ENCODE measurements at regions not wholly inside any gene's neighbourhood (a gene's known extent, or its start where the extent isn't known, plus 50 kb on each side); places are given as distances from the start of the nearest gene placed in this dataset.

DNA sequence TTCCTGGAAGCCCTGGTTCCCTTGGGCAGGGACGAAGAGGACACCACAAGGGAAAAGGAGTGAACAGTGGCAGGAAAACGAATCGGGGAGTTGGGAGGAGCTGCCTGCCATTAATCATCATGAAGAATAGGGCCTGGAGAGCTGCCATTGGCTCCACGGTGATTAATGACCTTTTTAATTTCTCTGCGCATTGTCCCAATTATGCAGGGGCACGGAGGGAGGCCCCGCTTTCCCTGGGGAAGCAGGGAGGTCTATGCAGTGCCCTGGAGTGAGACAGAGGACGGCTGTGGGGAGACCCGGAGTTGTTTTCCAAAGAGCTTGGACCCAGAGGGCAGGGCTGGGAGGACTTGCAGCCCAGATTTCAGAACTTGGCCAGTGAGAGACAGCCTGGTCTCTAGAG, 338.9 kb upstream of the C16orf82 start:
- H3K9me3 ChIP-seq, result no peaks in the 10 kb centered on the region
- no peak for ATAC-seq (ENCODE audit: insufficient number of reproducible peaks, low FRiP score, low read depth)
- no peaks in the 10 kb centered on the region for H3K27me3 ChIP-seq (replicated peaks; ENCODE audit: insufficient read depth)
- TF ChIP-seq, protein P1, sequence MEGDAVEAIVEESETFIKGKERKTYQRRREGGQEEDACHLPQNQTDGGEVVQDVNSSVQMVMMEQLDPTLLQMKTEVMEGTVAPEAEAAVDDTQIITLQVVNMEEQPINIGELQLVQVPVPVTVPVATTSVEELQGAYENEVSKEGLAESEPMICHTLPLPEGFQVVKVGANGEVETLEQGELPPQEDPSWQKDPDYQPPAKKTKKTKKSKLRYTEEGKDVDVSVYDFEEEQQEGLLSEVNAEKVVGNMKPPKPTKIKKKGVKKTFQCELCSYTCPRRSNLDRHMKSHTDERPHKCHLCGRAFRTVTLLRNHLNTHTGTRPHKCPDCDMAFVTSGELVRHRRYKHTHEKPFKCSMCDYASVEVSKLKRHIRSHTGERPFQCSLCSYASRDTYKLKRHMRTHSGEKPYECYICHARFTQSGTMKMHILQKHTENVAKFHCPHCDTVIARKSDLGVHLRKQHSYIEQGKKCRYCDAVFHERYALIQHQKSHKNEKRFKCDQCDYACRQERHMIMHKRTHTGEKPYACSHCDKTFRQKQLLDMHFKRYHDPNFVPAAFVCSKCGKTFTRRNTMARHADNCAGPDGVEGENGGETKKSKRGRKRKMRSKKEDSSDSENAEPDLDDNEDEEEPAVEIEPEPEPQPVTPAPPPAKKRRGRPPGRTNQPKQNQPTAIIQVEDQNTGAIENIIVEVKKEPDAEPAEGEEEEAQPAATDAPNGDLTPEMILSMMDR (IDR thresholded peaks at IDR 0.05), result no peak
- no peaks in the 10 kb centered on the region for H3K4me1 ChIP-seq (ENCODE audit: control insufficient read depth in 1 of 2, low read depth in 2 of 2)
- H3K4me3 ChIP-seq, result no peak overlapping the region
- no peak overlapping the region for H3K27ac ChIP-seq
- no peak for DNase-seq (ENCODE audit: low spot score)
- no peaks in the 10 kb centered on the region for H3K36me3 ChIP-seq

DNA sequence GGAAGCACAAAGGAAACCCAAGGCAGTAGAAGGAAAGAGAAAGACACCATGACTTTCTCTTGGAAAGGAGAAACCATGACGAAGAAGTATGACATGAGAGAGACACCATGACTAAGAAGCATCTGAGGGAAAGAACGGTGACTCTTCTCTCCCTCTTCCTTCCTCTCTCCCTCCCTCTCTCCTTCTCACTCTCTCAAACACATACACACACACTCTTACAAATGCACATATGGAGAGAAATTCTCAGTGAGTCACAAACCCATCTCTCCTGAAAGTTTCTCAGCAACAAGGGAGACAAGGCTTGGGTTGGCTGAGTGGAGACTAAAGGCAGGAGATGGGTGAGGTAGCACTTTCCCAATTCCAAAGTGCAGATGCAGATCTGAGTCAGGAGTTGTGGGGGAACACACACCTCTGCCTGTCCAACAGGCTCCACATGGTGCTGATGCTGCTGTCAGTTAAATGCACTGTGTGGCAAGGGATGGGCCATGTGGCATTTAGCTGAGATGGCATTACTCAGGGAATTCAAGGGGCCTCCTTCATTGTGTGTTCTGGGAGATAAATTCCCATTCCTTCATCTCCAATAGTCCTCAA, 336.7 kb upstream of the C16orf82 start:
- no peak for ATAC-seq (ENCODE audit: insufficient number of reproducible peaks, low FRiP score, low read depth)
- DNase-seq (ENCODE audit: low spot score), result no peak
- TF ChIP-seq, protein P1 (IDR thresholded peaks at IDR 0.05), result no peak
- H3K4me3 ChIP-seq, result no peak overlapping the region
- no peaks in the 10 kb centered on the region for H3K4me1 ChIP-seq (ENCODE audit: control insufficient read depth in 1 of 2, low read depth in 2 of 2)
- H3K27me3 ChIP-seq (replicated peaks; ENCODE audit: insufficient read depth), result no peaks in the 10 kb centered on the region
- H3K27ac ChIP-seq, result no peak overlapping the region
- no peaks in the 10 kb centered on the region for H3K9me3 ChIP-seq
- no peaks in the 10 kb centered on the region for H3K36me3 ChIP-seq

DNA sequence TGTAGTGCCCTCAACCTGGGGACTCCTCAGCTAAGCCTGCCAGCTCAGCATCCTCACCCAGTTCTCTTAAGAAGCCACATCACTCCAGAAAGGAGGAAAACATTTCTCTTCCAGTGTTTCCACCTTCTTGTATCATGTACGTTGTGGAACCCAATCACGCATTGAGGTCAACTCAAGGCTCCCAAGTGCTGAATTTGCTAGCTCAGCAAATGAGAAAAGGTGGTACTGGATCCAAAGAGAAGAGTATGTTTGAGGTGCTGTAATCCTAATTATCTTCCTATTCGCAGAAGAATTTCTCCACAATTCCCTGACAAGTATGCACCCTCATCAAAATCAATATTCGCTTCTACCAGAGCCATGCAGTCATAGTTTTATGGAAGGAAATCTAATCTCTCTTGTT, 335.0 kb upstream of the C16orf82 start:
- Histone ChIP-seq H3K4me1 (ENCODE audit: control insufficient read depth in 1 of 2, low read depth in 2 of 2) (no peaks in the 10 kb centered on the region), H3K27me3 (replicated peaks; ENCODE audit: insufficient read depth) (no peaks in the 10 kb centered on the region), H3K36me3 (no peaks in the 10 kb centered on the region), H3K9me3 (no peaks in the 10 kb centered on the region), H3K4me3 (no peak overlapping the region), H3K27ac (no peak overlapping the region)
- no peak for DNase-seq (ENCODE audit: low spot score)
- no peak for ATAC-seq (ENCODE audit: insufficient number of reproducible peaks, low FRiP score, low read depth)
- TF ChIP-seq, protein P1 (IDR thresholded peaks at IDR 0.05), result no peak

GRCh38 chr16:26733710-26734109, 333.0 kb upstream of the C16orf82 start:
- H3K4me3 ChIP-seq, result no peak overlapping the region

DNA sequence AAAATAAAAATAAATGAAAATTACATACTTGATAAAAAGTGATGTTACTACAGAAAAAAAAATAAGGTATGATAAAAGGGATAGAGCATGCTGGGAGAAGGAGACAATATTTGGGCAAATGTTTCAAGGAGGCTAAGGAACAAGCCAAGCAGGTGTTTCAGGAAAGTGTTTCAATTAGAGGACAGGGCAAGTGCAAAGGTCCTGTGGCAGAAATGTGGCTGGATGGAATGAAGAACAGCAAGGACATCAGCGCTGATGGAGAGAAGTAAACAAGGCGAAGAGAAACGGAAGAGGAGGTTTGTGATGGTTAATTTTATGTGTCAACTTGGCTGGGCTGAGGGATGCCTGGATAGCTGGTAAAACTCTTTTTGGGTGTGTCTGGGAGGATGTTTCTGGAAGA, 331.2 kb upstream of the C16orf82 start:
- no peak for ATAC-seq (ENCODE audit: insufficient number of reproducible peaks, low FRiP score, low read depth)
- TF ChIP-seq, protein P1 (IDR thresholded peaks at IDR 0.05), result no peak
- no peak for DNase-seq (ENCODE audit: low spot score)
- Histone ChIP-seq H3K4me1 (ENCODE audit: control insufficient read depth in 1 of 2, low read depth in 2 of 2) (no peaks in the 10 kb centered on the region), H3K27me3 (replicated peaks; ENCODE audit: insufficient read depth) (no peaks in the 10 kb centered on the region), H3K36me3 (no peaks in the 10 kb centered on the region), H3K9me3 (no peaks in the 10 kb centered on the region), H3K4me3 (no peak overlapping the region), H3K27ac (no peak overlapping the region)

More at GRCh38 chr16:26733710-26734109, 333.0 kb upstream of the C16orf82 start:
- TF ChIP-seq, protein P1 (IDR thresholded peaks at IDR 0.05), result no peak
- H3K27ac ChIP-seq, result no peak overlapping the region
- ATAC-seq (ENCODE audit: insufficient number of reproducible peaks, low FRiP score, low read depth) (no peak), DNase-seq (ENCODE audit: low spot score) (no peak)
- no peaks in the 10 kb centered on the region for H3K9me3 ChIP-seq
- H3K36me3 ChIP-seq, result no peaks in the 10 kb centered on the region
- no peaks in the 10 kb centered on the region for H3K27me3 ChIP-seq (replicated peaks; ENCODE audit: insufficient read depth)
- H3K4me1 ChIP-seq (ENCODE audit: control insufficient read depth in 1 of 2, low read depth in 2 of 2), result no peaks in the 10 kb centered on the region
